22Rv1 (cell line): ENCODE measurements at regions not wholly inside any gene's neighbourhood (a gene's known extent, or its start where the extent isn't known, plus 50 kb on each side); places are given as distances from the start of the nearest gene placed in this dataset.

Experiments used
- H3K27ac ChIP-seq: fragments of 450-650 bp; 2 replicates; pipeline ENCODE4 v1.5.1; 2017
- ZFX ChIP-seq: fragments of 450-650 bp; IDR thresholded peaks from 2 replicates; pipeline ENCODE4 v1.6.1; 2017; ENCODE audit warnings: antibody characterized with exemption, borderline replicate concordance
- TF ChIP-seq, protein P1 (sequence below): fragments of 450-650 bp; IDR thresholded peaks from 2 replicates; pipeline ENCODE4 v1.5.1; 2017; ENCODE audit warnings: mild to moderate bottlenecking

DNA sequence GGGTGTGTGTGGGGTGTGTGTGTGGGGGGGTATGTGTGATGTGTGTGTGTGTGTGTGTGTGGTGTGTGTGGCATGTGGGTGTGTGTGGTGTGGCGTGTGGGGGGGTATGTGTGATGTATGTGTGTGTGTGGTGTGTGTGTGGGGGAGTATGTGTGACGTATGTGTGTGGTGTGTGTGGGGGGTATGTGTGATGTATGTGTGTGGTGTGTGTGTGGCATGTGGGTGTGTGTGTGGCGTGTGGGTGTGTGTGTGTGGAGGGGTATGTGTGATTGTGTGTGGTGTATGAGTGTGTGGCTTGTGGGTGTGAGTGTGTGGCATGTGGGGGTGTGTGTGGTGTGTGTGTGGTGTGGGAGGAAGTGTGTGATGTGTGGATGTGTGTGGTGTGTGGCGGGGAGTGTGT is 442.3 kb downstream of the PREX1 start:
- H3K27ac ChIP-seq: no peak overlapping the region
- TF ChIP-seq ZFX: no peak
- TF ChIP-seq, protein P1, sequence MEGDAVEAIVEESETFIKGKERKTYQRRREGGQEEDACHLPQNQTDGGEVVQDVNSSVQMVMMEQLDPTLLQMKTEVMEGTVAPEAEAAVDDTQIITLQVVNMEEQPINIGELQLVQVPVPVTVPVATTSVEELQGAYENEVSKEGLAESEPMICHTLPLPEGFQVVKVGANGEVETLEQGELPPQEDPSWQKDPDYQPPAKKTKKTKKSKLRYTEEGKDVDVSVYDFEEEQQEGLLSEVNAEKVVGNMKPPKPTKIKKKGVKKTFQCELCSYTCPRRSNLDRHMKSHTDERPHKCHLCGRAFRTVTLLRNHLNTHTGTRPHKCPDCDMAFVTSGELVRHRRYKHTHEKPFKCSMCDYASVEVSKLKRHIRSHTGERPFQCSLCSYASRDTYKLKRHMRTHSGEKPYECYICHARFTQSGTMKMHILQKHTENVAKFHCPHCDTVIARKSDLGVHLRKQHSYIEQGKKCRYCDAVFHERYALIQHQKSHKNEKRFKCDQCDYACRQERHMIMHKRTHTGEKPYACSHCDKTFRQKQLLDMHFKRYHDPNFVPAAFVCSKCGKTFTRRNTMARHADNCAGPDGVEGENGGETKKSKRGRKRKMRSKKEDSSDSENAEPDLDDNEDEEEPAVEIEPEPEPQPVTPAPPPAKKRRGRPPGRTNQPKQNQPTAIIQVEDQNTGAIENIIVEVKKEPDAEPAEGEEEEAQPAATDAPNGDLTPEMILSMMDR: no peak

GRCh38 chr20:48385114-48385513 is 442.7 kb downstream of the PREX1 start:
- no peak overlapping the region for H3K27ac ChIP-seq
- no peak for TF ChIP-seq ZFX
- TF ChIP-seq, protein P1: no peak

DNA sequence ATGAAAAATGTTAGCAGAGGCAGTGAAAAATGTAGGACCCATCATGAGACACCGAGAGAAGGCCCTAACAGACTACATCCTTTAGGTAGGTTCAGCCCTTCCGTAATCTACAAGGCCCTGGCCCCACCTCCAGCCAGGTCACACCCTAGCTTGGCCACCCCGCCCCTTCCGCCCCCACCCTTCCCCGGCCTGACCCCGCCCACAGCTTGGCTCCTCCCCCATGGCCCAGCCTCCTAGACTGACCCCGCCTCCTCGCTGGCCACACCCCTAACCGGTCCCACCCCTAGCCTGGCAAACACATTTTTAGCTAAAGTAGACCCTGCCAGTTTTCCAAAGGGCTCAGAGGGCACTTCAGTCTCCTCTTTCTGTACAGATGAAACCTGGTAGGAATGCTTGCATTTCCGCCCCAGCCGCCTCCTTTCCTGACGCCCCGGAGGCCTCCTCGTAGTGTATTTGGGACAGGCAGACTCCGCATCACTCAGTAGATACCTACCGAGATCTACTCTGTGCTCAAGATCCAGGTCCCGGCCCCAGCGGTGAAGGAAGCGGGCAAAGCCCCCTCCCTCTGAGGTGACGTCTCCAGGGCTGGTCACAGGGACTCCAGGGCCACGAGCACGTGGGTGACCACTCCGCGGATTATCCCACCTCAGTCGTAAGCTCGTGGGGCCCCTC is 443.5 kb downstream of the PREX1 start:
- TF ChIP-seq, protein P1: no peak
- TF ChIP-seq ZFX: no peak
- no peak overlapping the region for H3K27ac ChIP-seq

DNA sequence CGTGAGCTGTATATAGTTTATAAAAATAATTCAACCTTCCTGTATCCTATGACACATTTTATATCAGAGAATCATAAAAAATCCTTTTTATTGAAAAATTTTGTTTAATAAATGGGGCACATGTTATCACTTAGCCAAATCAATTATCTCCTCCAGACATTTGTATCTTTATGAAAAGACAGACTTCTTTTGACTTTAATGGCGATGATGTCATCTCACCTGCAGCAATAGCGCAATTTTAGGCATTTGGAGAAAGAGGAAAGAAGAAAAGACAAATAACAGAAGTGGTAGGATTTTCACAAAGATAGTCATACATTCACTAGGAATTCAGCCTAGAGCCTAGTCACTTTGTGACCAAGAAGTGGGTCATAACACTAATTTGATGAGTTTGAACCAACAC is 444.5 kb downstream of the PREX1 start:
- TF ChIP-seq, protein P1: no peak
- TF ChIP-seq ZFX: no peak
- no peak overlapping the region for H3K27ac ChIP-seq

DNA sequence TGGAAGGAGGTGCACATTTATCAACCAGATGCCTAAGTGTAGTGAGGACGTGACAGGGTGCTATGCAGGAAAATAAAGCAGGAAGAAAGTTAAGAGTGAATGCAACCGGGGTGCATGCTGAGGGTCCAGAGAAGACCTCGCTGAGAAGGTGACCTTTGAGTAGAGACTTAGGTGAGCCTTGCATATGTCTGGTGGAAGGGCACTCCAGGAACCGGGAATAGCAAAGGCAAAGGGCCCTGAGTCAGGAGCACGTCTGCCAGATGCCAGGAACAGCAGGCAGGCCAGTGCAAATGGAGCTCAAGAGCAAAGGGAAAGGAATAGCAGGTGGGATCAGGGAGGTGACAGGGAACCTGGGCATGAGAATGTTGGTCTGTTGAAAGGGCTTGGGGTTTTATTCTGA is 445.5 kb downstream of the PREX1 start:
- no peak overlapping the region for H3K27ac ChIP-seq
- TF ChIP-seq ZFX: no peak
- TF ChIP-seq, protein P1: no peak

GRCh38 chr20:48381353-48382120 is 446.3 kb downstream of the PREX1 start:
- no peak overlapping the region for H3K27ac ChIP-seq
- TF ChIP-seq, protein P1: no peak
- no peak for TF ChIP-seq ZFX

- TF ChIP-seq, protein P1: no peak
- TF ChIP-seq ZFX: no peak
These were observed 447.1 kb downstream of the PREX1 start for GRCh38 chr20:48380661-48381060.

More at GRCh38 chr20:48380661-48381060, 447.1 kb downstream of the PREX1 start:
- no peak overlapping the region for H3K27ac ChIP-seq
